ENCODE measurements at regions not wholly inside any gene's neighbourhood (a gene's known extent, or its start where the extent isn't known, plus 50 kb on each side); places are given as distances from the start of the nearest gene placed in this dataset.
A peak's percentile ranks its signal among the peaks of the same experiment; 100 is the strongest.

DNA sequence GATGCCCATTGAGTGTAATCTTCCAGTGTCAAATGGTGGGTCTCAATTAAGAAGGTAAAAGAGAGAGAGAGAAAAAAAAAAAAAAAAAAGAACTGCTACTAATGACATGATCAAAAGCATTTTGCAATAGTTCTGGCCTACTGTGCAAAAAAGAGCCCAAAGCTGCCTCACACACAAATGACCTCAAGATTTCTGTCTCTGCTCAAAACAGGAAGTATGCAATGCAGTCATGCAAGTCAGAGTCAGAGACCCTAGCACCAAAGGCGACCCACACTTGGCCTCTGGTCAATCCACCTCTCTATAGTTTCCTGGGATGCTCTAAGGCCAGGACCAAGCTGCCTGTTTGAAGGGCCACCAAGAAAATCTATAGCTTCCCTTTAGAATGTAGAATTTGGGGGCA, 323.5 kb downstream of the VPS13C start:
- ATAC-seq: no peak

DNA sequence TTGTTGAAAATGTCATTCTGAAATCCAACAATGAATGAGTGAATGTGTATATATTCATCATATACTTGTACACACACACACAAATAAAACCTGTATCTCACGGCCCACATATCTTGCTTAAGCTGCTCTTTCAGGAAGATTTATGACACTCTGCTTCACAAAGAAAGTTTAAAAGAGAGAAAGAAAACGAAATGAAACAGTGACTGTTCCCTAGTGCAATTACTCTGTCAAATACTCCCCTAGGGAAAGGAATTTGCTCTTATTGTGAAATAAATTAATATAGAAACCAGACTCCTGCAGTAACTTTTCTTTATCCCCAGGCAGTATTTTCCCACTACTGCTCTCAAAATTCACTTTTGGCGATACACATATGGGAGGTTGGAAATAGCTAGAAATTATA, 329.1 kb downstream of the VPS13C start:
- no peak for ATAC-seq

DNA sequence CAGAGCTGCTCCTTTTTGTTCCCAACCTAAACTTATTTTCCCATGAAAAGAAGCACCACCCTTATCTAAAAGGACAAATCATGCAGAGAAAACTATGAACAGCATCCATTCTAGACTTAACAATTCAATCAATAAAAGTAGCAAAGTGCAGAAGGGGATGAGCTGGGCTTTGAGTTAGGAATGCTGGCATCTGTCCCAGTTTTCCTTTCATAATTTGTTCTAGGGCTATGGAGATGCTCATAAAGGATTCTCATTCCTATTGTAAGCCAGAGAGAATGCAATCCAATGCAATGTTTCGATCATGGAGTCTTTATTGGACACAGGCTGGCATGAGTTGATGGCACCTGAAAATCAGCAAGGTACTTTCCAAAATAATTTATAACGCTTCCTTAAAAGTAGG, 330.6 kb downstream of the VPS13C start:
- no peak for ATAC-seq

DNA sequence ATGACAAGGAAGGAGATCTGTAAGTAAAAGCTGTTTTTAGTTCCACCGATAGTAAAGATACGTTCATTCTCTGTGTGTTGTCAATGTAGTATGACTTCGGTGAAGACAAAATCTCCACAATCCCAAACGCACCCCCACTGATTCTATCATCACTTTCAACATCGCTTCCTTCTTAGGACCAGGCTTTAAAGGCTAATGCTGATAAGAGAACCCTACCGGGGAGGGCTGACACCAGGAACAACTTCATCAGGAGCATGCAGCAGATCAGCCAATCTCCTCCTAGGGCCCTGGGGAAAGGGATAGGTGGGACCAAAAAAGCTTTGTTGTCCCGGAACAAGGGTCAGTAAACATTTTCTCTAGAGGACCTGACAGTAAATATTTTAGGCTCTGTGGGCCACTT, 334.1 kb downstream of the VPS13C start:
- ATAC-seq: no peak

DNA sequence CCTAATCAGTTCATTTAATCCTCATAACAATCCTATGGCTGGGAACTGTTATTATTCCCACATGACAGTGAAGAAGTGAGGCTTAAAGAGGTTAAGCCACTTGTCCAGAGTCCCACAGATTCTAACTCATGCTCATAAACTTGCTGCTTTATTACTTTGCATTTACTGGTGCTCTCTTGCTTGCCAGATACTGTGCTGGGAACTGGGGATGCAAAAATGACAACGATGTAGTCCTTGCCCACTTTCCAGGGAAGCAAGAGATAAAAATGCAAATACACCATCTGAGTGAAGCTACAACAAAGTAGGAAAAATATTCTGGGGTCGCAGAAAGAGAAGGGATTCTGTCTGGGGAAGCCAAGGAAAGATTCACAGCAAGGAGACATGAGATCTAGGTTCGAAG, 335.0 kb downstream of the VPS13C start:
- no peak for ATAC-seq

DNA sequence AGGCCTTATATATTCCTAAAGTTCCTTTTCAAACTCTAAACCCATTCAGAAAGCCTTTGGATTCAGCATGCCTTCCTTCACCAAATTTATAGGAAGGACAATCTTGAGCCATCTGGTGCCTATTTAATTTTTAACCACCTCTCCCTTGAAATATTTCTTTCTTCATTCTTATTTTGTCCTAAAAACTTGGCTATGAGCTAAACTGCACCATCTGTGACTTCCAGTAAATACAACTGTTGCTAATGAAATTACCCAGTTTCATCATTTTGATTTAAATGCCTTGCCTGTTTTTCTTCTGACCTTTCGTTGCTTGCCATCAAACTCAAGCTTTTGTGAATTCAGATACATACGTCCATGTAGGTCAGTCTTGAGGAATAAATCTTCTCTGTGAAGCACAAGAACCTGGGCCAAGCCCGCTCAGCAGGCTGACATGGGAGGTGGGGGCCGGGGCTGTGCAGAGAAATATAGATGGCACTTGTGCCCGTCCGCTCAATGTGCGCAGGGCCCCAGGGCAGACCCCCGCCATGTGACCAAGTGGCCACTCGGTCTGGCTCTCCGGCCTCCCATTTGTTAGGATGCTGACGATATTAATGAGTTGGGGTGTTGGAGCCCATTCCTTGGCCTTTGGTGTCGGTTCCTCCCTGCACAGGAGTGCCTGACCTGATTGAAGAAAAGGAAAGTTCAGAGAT, 335.9 kb downstream of the VPS13C start:
- no peak for ATAC-seq

DNA sequence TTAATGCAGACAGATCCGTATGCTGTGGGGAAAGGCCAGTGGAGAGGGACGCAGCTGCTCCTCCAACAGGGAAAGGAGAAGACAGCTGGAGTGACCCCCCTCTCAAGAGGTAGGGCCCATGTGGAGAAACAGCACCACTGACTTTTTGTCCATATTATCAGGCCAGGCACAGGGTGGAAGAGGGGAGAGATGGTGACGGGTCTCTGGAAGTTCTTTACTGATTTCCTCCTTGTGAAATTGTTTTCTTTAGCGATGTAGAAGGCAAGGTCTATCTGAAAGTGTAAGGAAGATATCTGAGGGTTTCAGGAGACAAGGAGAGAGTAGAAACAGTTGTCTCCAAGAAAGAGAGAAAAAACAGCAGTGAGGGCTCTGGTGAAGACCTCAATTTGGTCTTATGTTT, 338.8 kb downstream of the VPS13C start:
- ATAC-seq: no peak

DNA sequence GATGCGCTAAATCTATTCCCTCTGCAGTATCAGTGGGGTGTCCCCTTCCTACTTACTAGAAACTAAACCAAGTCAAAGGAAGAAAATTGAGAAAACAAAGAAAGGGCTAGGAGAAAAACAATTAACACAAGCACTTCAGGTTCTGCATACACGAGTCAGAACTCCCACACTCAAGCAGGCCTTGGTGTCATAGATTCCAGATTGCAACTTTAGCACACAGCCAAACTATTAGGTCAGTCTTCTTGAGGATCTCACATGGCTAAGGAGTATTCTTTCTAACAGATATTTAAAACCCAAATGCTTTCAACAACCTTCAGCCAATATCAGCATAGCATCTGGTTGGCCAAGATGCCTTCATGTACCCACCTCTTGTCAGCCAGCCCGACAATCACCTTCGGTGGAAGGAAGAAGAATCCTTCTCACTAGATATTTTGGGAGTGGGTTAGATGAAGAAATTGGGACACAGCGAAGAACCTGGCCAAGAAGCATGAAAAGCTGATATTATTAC, 340.0 kb downstream of the VPS13C start:
- no peak for ATAC-seq

DNA sequence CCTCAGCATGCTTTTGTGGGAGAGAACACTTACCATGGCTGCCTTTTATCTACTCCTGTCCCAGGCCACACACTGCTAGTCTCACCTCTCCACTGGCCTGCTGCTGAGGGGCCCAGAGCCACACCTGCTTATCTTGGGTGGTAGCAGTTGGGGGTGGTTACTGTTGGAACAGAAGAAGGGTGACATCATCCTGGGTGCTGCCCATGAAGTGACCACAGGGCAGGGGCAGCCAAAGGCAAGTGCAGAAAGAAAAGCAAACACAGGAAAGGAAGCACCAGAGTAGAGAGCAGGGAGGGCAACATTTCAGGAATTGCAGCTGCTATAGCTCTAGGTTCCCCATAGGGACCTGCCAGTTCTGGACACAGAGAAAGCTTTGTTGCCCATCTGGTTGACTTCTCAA, 345.2 kb downstream of the VPS13C start:
- ATAC-seq: no peak

DNA sequence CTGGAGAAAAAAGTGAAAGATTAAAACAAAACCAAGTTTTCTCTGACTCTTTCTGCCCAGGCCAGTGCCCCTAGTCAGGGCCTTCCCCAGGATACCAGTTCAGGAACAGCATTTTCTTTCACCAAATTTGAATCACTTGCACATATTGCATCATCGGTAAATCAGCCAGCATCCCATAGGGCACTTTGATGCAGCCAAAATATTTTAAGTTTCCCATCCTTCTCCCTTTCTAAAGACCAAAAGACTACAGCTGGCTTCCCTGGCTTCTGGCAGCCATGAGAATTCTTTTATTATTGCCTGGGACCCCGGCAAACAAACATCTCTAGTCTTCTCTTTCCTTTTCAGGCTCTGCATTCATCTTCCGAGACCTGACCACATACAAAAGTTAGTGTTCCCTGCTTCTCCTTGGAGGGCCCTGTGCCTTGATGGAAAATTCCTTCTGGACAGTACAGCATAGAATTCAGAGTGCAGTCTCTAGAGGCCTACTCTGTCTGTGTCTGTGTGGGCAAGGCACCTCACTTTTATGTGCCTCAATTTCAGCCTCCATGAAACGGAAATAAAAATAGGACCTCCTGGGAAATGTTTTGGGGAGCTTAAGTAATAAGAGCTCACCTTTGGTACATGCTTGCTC, 348.0 kb downstream of the VPS13C start:
- no peak for ATAC-seq

DNA sequence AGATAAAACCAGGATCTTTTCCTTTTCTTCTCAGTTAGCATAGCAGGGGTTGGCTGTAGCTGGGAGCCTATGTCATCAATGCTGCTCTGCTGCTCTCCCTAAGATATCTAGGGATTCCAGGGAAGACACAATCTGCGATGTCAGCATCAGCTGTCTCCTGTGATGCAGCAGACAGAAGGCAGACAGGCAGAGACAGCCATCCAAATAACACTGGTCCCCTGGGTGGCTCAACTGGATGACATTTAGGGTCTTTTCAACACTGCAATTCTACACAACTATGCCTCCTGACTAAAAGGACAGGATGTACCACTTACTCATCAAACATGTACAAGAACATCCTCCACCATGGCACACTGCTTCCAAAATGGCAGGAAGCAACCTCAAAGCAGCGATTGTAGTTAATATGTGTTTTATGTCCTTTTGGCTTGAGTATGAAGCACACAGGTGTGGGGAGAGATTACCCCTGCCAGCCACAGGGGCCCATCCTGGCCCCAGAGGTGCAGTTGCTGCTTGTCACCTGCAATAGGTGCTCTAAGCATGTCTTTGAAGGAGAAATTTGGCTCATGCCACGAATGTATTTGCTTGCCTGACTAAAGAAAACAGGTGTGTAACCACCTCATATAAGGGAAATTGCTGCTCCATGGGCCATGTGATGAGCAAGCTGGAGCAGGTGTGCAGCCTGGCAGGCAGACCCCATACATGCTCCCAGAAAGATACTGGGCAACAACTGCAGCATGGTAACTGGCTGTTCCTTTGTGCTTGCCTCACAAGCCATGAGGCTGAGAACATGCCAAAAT, 357.8 kb downstream of the VPS13C start:
- peak; percentile 39 for ATAC-seq

DNA sequence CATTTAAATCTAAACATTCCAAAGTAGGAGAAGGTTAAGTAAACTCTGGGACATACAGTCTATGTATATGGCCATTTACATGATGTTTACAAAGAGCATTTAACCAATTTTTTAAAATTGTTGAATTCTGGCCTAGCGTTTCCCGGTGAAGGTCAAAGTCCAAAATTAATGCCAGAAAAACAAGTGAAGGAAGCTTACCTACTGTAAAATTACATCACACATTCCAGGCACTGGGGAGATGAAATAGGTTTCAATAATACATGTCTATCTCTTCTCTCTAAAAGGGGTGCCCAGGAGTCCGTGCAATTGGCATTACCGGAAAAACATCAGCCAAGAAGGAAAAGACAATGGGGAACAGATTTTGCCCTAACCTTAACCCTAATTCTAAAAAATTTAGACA, 358.8 kb downstream of the VPS13C start:
- no peak for ATAC-seq

DNA sequence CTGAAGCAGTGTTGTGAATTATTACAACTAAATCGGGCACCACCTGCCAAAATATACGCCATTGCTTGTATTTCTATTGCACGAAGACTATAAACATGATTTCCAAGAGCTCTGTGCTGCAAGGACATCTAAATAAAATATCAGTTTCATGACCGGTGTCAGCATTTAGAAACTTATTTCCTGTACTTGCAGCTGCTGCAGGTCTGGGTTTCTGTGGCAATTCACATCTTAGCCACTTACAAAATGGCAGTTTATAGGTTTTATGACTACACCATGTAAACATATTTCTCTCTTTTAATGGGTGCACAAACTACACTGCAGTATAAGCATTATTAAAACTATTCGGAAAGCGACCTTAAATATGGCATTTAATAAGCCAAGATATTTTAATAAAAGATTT, 359.4 kb downstream of the VPS13C start:
- no peak for ATAC-seq

DNA sequence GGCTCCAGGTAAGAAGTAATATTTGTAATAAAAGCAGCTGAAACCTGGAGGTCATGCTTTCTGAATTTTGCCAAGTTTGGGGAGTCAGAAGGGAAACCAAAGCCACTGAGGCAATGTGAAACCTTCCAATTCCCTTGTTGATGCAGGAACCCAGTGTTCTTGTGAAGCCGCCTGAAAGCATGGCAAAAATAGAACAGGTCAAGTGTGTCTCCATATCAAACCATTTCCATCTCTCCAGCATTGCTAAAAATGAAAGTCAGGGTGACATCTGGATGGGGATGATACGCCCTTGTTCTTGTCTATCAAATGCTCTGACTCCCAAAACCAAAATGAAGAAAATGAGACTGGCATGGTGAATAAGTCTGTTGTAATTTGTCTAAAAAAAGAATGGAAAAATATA, 362.5 kb downstream of the VPS13C start:
- ATAC-seq: no peak

DNA sequence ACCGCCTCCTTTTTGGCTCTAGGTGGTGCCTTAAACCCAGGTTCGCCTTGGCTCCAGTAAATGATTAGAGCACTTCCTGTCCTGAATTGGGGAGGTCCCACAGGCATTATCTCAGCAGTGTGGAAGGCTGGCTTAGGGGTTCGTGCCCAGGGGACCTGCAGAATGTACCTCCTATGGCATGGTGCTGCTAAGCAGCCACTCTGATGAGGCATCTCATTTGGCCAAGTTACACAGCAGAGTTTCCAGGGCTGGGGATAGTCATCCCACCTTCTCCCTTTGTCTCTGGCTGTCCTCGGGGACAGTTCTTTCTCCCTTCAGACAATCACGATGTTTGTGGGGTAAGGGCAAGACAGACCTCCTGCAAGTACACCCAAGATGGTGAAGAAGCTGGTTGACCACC, 371.2 kb downstream of the VPS13C start:
- ATAC-seq: no peak

DNA sequence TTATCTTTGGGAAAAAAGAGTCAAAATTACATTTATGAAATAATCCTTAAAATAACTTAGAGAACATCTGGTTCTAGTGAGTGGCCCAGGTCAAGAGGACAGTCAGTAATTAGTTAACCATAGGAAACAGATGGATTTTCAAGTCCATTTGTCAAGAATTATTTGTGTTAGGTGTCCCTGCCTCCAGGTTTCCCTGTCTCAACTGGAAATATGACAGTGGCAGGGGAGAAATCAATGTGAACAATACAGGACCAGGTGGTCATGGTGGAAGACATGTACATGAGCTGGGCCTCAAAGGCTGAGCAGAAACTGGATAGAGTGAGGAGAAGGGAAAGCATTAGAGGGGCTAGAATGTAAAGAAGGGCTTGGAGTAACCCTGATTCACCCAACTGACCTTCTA, 372.6 kb downstream of the VPS13C start:
- ATAC-seq: no peak

DNA sequence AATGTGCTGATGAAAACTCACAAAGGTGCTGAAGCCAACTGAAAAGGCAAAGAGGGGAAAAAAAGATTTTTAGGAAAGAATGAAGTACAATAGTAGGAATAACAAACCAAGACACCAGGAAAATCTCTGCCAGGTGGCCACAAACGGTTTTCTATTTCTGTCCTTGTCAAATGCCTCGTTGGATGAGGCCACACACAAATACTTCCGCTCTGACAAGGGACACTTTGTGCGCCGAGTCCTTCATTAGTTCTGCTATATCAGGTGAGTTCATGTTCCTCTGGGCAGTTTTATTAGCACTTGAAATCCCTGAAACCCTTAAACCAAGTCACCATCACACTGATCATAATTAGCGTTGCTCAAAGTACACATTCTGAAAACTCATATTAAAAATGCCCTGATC, 373.1 kb downstream of the VPS13C start:
- no peak for ATAC-seq

DNA sequence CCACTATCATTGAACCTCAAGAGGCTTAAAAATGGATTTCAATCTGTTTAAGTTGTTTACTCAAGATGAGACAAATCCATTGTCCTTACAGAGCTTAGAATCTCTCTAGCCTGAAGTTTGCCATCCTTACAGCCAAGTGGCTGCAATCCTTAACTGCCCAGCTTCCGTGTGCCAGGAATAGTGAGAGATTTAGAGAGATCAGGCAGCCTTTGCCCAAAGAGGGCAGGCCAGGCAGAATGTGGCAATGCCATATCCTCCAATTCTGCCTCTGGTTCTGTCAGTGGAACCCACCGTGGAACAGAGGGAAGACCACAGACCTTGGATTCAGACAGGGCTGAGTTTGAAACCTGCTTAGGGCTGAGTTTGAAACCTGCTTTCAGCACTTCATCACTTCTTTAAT, 374.3 kb downstream of the VPS13C start:
- ATAC-seq: no peak

DNA sequence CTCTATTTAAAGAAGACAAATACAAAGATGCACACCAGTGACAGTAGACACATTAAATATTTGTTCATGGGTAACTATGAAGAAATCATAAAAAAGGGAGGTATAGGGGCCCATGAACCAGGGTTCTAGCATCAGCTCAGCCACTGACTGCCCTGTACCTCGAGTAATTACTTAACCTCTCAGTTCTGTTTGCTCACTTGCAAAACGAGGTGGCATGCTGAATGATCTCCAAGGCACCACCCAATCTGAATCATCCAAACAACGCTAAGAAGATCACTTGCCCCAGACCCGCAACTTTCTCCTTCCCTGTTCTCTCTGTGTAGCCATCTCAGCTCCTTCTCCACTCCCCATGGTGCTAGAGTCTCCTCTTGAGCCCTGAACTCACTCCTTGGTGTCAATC, 374.7 kb downstream of the VPS13C start:
- peak; percentile 28 for ATAC-seq

DNA sequence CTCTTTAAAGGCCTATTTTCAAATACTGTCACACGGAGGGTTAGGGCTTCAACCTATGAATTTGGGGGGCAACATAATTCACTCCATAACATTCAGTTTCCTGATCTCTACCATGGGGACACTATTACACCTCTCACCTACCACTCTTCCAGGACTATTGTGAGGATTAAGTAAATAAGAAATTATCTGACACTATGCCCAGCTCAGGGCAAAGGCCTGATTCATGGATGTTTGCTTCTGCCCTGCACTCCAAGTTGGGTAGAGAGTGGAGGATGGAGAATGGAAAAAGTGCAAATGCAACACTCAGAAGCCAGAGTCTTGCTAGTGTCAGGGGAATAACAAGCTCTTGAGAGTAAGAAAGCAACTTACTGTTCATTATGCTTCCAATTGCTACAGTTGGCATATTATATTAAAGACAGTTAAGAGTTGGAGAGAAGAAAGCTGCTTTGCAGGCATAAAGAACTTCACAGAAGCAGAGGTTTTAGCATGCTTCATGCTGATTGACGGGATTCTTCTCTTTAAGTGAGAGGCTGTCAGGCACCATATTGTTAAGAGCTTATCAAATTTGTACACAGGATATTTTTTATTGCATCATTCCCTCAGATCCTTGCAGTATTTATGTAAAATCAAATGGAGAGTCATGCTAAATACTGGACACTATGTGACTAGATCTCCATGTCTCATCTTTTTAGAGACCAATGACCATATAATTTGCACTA, 375.3 kb downstream of the VPS13C start:
- ATAC-seq: no peak

DNA sequence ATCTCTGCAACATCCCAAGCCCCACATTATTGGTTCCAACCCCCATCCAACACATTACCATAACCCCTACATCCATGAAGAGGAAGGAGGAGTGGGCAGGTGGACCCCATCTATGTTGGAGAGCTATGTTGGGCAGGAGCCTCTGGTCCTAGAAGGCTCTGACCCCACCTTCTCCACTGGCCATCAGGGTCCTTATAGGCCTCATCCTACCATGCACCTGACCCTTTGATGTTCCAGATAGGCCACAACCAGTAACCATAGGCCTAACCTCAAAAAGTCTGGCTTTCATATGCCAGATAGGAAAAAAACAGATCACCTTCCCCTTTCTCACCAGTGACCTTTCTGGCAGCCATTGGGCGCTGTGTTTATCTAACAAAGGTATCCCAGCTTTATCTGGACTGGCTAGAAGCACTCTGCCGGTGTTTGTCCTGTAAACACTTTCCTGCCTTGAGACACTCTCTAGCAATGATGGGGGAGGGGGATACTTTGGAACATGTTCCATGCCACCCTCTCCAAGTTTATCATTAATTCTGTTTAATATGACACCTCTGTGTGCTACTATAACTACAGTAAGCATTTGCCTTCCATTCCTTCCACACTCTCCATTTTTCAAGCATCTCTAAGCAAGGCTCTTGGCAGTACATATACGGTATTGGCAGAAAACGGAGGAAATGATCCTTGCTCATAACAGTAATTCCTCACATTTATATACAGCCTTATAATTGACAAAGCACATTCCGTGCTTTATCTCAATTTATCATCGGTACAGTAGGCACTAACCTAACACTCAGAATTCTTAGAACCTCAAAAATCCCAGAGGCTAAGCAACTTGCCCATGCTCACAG, 377.1 kb downstream of the VPS13C start:
- no peak for ATAC-seq

DNA sequence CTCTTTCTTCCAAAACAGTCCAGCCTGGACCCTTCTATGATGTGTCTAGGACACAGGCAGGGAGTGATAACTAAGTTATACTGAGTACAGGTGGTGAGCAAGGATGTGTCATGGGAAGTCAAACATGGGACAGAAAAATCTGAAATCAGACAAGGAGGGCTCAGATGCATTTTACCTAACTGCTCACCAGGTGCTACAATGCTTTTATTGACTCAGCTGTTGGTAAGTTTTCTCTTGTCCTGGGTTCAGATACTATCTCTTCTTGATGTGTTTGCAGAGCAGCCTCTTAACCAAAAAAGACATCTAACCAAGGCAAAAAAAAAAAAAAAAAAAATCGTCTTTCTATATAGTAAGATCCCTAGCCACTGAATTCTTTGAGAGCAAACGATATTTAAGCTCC, 378.6 kb downstream of the VPS13C start:
- ATAC-seq: no peak
